Retinal pigment epithelial cell (primary cell): ENCODE measurements at regions not wholly inside any gene's neighbourhood (a gene's known extent, or its start where the extent isn't known, plus 50 kb on each side); places are given as distances from the start of the nearest gene placed in this dataset.

ENCODE experiments used
- DNase-seq: peaks from one replicate; pipeline ENCODE4 v3.0.0-alpha.2; 2010; ENCODE audit warnings: low read depth
- H3K4me3 ChIP-seq: 2 replicates; pipeline ENCODE4 v1.5.1; 2011; ENCODE audit warnings: mild to moderate bottlenecking, low read length, control low read depth, moderate library complexity
- TF ChIP-seq, protein P1 (sequence below): conservative IDR thresholded peaks from 2 replicates; pipeline ENCODE4 v1.5.1; 2011; ENCODE audit warnings: low read depth, low read length, control low read depth, inconsistent platforms

DNA sequence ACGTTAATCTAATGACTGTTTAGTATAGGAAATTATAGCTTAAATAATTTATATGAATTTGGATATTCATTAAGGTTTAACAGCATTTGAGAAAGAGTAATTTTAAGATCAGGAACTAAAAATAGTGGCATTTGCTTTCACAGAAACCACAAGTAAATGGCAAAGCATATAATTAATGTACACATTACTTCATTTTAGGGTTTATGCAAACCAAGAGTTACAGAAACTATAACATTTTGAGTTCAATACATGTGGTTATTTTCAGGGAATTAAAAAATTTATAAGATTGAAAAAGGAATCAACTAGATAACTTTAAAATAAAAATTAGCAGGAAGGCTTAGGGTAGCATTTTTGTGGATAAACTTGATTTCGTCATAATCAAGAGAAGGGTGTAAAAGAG lies 151.7 kb upstream of the MIR17HG start:
- DNase-seq: no peak
- TF ChIP-seq, protein P1, sequence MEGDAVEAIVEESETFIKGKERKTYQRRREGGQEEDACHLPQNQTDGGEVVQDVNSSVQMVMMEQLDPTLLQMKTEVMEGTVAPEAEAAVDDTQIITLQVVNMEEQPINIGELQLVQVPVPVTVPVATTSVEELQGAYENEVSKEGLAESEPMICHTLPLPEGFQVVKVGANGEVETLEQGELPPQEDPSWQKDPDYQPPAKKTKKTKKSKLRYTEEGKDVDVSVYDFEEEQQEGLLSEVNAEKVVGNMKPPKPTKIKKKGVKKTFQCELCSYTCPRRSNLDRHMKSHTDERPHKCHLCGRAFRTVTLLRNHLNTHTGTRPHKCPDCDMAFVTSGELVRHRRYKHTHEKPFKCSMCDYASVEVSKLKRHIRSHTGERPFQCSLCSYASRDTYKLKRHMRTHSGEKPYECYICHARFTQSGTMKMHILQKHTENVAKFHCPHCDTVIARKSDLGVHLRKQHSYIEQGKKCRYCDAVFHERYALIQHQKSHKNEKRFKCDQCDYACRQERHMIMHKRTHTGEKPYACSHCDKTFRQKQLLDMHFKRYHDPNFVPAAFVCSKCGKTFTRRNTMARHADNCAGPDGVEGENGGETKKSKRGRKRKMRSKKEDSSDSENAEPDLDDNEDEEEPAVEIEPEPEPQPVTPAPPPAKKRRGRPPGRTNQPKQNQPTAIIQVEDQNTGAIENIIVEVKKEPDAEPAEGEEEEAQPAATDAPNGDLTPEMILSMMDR: no peak
- no peak overlapping the region for H3K4me3 ChIP-seq

DNA sequence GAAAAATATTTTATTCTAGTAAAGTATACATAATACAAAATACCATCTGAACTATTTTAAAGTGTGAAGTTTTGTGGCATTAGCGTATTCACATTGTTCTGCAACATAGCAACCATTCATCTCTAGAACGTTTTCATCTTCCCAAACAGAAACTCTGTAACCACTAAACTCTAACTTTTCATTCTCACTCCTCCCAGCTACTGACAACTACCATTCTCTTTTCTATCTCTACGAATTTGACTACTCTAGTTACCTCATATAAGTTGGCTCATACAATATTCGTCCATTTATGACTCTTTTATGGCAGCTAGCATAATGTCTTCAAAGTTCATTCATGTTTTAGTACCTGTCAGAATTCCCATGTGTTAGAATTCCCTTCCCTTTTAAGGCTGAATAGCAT lies 150.5 kb upstream of the MIR17HG start:
- TF ChIP-seq, protein P1: no peak
- no peak for DNase-seq
- H3K4me3 ChIP-seq: no peak overlapping the region

DNA sequence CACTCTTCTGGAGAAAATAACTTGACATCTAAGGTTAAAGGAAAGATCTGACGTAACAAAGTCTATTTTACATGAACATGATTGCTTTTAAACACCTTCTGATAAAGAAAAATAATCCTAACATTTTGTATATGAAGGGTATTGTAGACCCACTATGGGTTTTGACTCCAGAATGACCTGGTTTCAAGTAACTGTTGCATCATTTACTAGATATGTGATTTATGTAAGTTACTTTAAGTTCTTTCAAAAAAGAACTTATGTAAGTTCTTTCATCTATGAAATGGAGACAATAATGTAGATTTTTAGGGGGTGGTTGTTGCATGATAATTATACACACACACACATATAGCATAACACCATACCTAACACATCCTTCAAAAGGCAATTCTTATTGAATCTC lies 147.6 kb upstream of the MIR17HG start:
- no peak overlapping the region for H3K4me3 ChIP-seq
- TF ChIP-seq, protein P1: no peak
- DNase-seq: no peak

DNA sequence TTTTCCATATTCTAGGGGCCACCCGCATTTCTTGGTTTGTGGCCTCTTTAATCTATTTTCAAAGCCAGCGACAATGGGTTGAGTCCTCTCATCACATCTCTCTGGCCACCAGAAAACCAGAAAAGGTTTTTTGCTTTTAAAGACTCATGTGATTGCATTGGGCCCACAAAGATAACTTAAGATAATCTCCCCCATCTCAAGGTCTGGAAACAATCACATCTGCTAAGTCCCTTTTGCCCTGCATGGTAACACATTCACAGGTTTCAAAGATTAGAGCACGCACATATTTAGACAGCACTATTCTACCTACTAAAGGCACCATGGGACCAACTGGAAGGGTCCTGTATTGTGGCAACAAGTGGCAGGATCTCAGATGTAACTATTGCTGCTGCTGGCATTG lies 147.0 kb upstream of the MIR17HG start:
- TF ChIP-seq, protein P1: no peak
- no peak for DNase-seq
- no peak overlapping the region for H3K4me3 ChIP-seq

DNA sequence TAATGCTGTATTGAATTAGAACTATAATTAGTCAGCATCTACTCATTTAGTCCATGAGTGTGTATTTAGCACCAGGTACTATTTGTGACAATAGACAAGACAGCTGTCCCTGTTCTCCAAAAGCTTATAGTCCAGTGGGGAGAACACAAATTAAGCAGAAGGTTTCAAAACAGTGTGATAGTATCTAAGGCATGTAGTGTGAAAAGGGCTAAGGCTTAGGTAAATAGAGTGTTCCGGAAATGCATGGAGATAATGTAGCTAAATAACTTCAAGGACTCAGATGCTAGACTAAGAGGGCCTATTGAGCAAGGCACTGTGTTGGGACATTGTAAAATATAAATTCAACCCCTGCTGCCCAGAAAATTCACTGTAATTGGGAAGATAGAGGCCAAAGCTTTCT lies 144.1 kb upstream of the MIR17HG start:
- TF ChIP-seq, protein P1: no peak
- H3K4me3 ChIP-seq: no peak overlapping the region
- DNase-seq: no peak

DNA sequence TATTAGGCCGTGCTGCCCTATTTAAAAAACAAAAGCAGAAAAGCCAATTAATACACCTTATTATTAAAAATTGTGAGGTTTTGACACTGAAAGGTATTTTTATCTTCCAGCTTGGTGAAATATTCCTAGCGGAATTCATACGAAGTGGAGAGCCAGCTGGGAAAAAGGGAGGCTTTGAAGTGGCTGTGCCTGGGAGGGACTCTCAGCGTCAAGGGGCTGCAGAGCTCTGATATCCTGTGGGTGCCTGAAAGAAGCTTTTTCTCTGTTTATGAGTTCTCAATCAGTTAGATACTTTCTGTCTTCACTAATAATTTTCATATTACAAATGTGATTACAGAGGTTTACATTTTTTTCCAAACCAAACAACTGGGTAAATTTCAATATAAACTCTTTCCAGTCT lies 140.2 kb upstream of the MIR17HG start:
- TF ChIP-seq, protein P1: no peak
- H3K4me3 ChIP-seq: no peak overlapping the region
- DNase-seq: no peak

DNA sequence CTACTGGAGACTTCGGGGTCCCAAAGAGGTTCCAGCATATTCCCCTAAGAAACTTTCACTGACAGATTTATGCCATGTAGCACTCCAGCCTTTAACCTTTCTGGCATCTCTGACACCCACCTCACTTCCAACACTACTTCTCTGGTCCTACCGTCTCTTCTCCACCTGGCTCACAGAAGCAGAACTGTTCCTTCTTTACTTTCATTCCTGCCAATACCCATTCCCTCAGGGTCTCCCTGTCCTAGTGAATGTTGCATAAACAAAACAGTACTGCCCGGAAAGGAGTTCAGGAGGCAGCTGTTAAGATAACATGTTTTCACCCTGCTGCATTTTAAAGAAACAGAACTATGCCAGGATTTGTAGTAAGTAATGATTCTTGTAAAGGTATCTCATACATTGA lies 136.0 kb upstream of the MIR17HG start:
- DNase-seq: no peak
- TF ChIP-seq, protein P1: no peak
- H3K4me3 ChIP-seq: no peak overlapping the region
